NT2/D1 (cell line): ENCODE measurements at regions not wholly inside any gene's neighbourhood (a gene's known extent, or its start where the extent isn't known, plus 50 kb on each side); places are given as distances from the start of the nearest gene placed in this dataset.

Experiments
- SUZ12 ChIP-seq: IDR thresholded peaks from 2 replicates; pipeline ENCODE4 v1.6.1; 2011; ENCODE audit not compliant: insufficient read length, insufficient read depth; ENCODE audit errors: extremely low read depth
- YY1 ChIP-seq: IDR thresholded peaks from 2 replicates; pipeline ENCODE4 v1.6.1; 2011; ENCODE audit not compliant: insufficient read length, insufficient read depth
- ZNF274 ChIP-seq: IDR thresholded peaks from 2 replicates; pipeline ENCODE4 v1.6.1; 2011; ENCODE audit warnings: mild to moderate bottlenecking, low read depth, low read length

GRCh38 chr15:88749699-88750098, 53.5 kb upstream of the ACAN start:
- TF ChIP-seq SUZ12 (no peak), ZNF274 (no peak), YY1 (no peak)
